Fibroblast of villous mesenchyme (primary cell): ENCODE measurements at regions not wholly inside any gene's neighbourhood (a gene's known extent, or its start where the extent isn't known, plus 50 kb on each side); places are given as distances from the start of the nearest gene placed in this dataset.

Experiments
- DNase-seq: peaks from one replicate; pipeline ENCODE4 v3.0.0-alpha.2; 2010; ENCODE audit warnings: low read depth
- H3K4me3 ChIP-seq: 2 replicates; pipeline ENCODE4 v1.5.1; 2011; ENCODE audit warnings: low read depth, mild to moderate bottlenecking, low read length
- TF ChIP-seq, protein P1 (sequence below): IDR thresholded peaks from 2 replicates; pipeline ENCODE4 v1.5.1; 2012; ENCODE audit warnings: low read depth, mild to moderate bottlenecking, low read length; ENCODE audit not compliant: insufficient read depth

GRCh38 chr6:88236612-88237360, 70.6 kb upstream of the CNR1 start:
- DNase-seq = no peak
- H3K4me3 ChIP-seq = no peak overlapping the region
- TF ChIP-seq, protein P1, sequence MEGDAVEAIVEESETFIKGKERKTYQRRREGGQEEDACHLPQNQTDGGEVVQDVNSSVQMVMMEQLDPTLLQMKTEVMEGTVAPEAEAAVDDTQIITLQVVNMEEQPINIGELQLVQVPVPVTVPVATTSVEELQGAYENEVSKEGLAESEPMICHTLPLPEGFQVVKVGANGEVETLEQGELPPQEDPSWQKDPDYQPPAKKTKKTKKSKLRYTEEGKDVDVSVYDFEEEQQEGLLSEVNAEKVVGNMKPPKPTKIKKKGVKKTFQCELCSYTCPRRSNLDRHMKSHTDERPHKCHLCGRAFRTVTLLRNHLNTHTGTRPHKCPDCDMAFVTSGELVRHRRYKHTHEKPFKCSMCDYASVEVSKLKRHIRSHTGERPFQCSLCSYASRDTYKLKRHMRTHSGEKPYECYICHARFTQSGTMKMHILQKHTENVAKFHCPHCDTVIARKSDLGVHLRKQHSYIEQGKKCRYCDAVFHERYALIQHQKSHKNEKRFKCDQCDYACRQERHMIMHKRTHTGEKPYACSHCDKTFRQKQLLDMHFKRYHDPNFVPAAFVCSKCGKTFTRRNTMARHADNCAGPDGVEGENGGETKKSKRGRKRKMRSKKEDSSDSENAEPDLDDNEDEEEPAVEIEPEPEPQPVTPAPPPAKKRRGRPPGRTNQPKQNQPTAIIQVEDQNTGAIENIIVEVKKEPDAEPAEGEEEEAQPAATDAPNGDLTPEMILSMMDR = no peak

DNA sequence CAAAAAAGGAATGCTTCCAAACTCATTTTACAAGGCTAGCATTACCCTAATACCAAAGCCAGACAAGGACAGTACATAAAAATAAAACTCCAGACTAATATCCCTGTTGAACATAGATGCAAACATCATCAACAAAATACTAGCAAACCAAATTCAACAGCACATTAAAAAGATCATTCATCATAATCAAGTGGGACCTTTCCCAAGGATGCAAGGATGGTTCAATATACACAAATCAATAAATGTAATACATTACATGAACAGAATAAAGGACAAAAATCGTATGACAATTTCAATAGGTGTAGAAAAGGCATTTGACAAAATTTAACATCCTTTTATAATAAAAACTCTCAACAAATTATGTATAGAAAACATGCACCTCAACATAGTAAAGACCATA, 66.6 kb upstream of the CNR1 start:
- DNase-seq = no peak
- no peak overlapping the region for H3K4me3 ChIP-seq
- TF ChIP-seq, protein P1 = no peak

DNA sequence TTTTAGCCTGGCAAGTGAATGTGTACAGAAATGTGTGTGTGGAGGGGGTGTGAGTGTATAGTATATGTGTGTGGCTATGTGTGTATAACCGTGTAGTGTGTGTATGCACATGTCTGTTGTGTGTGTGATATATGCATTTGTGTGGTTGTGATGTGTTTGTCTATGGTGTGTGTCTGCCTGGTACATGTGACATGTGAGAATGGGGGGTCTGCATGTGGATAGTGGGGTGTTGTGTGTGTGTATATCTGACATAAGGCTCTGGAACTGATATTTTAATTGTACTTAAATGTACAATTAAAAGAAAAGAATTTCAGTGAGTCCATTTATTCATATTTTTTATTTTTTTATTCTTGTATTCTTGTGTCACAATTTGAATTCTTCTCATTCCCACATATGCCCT, 57.2 kb upstream of the CNR1 start:
- H3K4me3 ChIP-seq = no peak overlapping the region
- DNase-seq = no peak
- TF ChIP-seq, protein P1 = no peak

DNA sequence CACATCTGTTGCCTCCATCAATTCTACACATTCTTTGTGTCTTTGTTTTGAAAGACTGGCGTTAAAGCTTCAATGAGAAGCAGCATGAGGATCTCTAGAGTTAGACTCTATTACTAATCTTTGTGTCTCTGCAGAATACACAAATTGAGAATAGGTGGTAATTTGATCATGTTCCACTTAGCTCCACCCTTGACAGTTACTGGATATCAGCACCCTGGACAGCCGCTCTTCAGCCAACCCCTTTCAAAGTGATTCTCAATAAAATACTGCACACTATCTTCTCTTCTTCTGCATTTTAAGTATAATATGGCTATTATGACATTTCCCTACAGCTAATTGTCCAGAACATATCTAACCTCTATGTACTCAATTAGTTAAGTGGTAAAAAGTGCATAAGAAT, 54.3 kb upstream of the CNR1 start:
- peak; percentile 11 for DNase-seq
- TF ChIP-seq, protein P1 = no peak
- no peak overlapping the region for H3K4me3 ChIP-seq

GRCh38 chr6:88216182-88216581, 50.0 kb upstream of the CNR1 start:
- TF ChIP-seq, protein P1 = no peak
- DNase-seq = no peak
- H3K4me3 ChIP-seq = no peak overlapping the region
